GM21360 (cell line): ENCODE measurements at regions not wholly inside any gene's neighbourhood (a gene's known extent, or its start where the extent isn't known, plus 50 kb on each side); places are given as distances from the start of the nearest gene placed in this dataset.
A peak's percentile ranks its signal among the peaks of the same experiment; 100 is the strongest.
"Not testable (repeated sequence)": the region's sequence is repeated elsewhere in the genome, so short reads cannot be mapped to it uniquely, and the experiment has no call there.

Experiments used
- ATAC-seq: cut with Tn5 transposase; IDR thresholded peaks from one replicate; pipeline ENCODE4 v1.9.1; 2021; ENCODE audit warnings: mild to moderate bottlenecking, moderate library complexity; ENCODE audit not compliant: unreplicated experiment

- no peak for ATAC-seq
These were observed 131.7 kb downstream of the GPX5 start for GRCh38 chr6:28657381-28657768.

- ATAC-seq, result peak; percentile 60
These were observed 132.2 kb downstream of the GPX5 start for GRCh38 chr6:28657769-28658465.

- ATAC-seq, result no peak
These were observed 133.0 kb downstream of the GPX5 start for GRCh38 chr6:28658475-28659249.

- ATAC-seq, result no peak
These were observed 133.5 kb downstream of the GPX5 start for GRCh38 chr6:28659250-28659566.

DNA sequence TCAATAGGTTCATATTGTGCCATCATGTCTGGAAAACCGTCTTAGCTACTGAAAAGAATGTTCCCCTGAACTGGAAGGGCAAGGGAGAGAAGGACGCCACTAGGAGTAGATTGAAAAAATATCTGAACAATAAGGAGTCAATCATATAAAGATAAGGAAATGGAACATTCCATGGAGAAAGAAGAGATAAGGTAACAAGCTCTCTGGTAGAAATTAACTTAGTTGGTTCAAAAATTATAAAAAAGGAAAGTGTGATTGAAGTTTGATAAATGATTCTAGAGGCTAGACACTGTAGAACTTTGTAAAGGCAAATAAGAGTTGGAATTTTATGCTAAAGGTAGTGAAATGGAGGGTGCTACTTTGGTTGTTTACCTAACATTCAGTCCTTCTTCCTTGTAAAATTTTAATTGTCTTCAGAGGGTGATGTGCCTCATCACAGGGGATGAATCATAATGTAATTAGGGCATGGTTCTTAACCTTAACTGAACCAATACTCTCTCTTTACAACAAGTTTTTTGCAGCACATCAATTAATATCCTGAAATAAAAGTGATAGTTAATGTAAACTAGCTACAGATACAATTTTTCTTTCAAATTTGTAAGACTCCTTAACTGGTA is 135.5 kb downstream of the GPX5 start:
- ATAC-seq, result no peak

DNA sequence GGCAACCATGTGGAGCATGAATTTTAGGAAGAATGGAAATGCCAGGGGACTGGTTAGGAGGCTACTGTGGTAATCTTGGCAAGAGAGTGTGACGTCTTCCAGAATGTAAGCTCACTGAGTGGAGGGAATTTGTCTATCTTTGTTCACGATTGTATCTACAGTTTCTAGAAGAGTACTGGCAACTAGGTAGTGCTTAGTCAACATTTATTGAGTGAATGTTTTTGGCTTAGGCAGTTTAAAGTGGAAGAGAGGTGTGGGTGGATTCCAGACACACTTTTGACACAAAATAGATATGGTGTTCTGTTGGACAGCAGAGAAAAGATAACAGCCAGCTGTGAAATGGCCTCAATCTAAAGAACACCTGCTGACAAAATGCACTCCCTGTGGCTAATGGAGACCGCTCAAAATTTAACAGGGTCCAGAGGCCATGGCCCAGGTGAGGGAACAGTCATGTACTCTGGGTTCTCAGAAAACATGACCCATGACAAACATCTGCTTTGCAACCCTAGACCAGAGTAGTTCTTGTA is 139.3 kb downstream of the GPX5 start:
- no peak for ATAC-seq

DNA sequence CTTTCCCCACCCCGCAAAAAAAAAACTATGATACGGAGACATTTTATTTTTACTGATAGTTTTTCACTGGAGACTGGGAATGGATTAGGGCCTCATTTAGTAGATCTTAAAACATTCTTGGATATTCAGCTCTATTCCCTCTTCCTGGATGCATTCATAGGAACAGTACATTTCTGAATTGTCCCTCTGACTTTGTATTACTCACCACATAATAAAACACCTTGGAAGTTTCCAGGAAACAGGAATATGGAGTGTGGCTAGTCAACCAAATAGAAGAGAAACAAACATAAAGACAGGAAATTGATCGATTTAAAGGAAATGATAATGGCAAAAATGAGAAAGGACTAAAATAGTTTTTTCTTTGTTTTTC is 147.7 kb downstream of the GPX5 start:
- no peak for ATAC-seq

DNA sequence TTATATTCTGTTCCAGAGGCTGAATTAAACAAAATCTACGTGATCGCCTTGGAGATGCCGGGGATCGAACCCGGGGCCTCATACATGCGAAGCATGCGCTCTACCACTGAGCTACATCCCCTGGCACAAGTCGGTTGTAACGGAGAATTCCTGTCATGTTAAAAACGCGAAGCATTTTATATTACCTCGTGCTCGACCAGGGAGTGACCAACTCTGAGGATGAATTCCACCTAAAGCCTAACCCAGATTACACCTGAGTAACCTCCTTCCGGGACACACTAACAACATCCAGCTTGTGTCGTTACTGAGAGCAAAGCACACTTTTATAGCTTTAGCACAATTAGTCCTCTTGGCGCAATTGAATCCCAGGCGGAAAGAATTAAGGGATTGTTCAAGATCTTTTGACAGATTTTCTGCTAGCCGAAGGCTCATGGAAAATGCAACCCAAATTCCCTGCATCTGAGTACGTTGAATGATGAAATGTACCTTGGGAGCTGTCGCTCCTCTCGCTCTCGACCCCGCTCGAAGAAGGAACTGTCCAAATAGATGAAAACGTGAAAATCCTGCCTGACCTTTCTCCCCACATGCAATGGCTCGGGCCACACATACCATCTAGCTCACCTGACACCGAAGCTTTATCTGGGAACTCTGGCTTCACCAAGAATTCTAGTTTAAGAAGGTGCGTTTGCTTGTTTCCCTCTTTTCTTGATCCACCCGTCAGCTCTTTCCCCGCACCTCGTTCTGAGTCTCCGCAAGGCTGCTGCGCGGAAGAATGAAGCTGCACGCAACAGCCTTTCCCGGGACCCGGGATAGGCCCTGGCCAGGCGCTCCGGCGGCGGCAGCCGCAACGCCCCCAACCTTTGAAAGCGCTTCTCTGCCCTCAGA is 148.3 kb downstream of the GPX5 start:
- no peak for ATAC-seq

- no peak for ATAC-seq
These were observed 149.9 kb downstream of the GPX5 start for GRCh38 chr6:28675600-28675999.

DNA sequence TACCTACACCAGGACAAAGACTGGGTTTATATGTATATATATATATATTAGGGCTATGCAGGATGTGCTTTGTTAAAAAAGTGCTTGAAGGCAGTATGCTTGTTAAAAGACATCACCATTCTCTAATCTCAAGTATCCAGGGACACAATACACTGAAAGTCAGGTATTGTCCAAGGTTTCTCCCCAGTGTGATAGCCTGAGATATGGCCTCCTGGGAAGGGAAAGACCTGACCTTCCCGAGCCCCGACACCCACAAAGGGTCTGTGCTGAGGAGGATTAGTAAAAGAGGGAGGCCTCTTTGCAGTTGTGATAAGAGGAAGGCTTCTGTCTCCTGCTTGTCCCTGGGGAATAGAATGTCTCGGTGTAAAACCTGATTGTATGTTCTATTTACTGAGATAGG is 156.9 kb downstream of the GPX5 start:
- ATAC-seq, result no peak

DNA sequence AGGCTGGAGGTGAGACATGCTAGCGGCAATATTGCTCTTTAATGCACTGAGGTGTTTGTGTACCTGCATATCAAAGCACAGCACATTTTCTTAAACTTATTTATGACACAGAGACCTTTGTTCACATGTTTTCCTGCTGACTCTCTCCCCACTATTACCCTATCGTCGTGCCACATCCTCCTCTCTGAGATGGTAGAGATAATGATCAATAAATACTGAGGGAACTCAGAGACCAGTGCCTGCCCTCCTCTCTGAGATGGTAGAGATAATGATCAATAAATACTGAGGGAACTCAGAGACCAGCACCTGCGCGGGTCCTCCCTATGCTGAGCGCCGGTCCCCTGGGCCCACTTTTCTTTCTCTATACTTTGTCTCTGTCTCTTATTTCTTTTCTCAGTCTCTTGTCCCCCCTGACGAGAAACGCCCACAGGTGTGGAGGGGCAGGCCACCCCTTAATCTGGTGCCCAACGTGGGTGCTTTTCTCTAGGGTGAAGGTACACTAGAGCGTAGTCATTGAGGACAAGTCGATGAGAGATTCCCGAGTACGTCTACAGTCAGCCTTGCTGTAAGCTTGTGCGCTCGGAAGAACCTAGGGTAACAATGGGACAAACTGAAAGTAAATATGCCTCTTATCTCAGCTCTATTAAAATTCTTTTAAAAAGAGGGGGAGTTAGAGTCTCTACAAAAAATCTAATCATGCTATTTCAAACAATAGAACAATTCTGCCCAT is 157.4 kb downstream of the GPX5 start:
- not testable (repeated sequence) for ATAC-seq

- no peak for ATAC-seq
These were observed 158.4 kb downstream of the GPX5 start for GRCh38 chr6:28683945-28684538.

GRCh38 chr6:28685960-28686359 is 160.3 kb downstream of the GPX5 start:
- not testable (repeated sequence) for ATAC-seq

DNA sequence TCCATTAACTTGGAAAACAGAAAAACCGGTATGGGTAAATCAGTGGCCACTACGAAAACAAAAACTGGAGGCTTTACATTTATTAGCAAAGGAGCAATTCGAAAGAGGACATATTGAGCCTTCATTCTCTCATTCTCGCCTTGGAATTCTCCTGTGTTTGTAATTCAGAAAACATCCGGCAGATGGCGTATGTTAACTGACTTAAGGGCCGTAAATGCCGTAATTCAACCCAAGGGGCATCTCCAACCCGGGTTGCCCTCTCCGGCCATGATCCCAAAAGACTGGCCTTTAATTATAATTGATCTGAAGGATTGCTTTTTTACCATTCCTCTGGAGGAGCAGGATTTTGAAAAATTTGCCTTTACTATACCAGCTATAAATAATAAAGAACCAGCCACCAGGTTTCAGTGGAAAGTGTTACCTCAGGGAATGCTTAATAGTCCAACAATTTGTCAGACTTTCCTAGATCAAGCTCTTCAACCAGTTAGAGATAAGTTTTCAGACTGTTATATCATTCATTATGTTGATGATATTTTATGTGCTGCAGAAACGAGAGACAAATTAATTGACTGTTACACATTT is 160.9 kb downstream of the GPX5 start:
- not testable (repeated sequence) for ATAC-seq

- not testable (repeated sequence) for ATAC-seq
These were observed 161.8 kb downstream of the GPX5 start for GRCh38 chr6:28687309-28687981.

DNA sequence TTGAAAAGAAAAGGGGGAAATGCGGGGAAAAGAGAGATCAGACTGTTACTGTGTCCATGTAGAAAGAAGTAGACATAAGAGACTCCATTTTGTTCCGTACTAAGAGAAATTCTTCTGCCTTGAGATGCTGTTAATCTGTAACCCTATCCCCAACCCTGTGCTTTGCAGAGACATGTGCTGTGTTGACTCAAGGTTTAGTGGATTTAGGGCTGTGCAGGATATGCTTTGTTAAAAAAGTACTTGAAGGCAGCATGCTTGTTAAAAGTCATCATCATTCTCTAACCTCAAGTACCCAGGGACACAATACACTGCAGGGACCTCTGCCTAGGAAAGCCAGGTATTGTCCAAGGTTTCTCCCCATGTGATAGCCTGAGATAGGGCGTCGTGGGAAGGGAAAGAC is 166.3 kb downstream of the GPX5 start:
- not testable (repeated sequence) for ATAC-seq

DNA sequence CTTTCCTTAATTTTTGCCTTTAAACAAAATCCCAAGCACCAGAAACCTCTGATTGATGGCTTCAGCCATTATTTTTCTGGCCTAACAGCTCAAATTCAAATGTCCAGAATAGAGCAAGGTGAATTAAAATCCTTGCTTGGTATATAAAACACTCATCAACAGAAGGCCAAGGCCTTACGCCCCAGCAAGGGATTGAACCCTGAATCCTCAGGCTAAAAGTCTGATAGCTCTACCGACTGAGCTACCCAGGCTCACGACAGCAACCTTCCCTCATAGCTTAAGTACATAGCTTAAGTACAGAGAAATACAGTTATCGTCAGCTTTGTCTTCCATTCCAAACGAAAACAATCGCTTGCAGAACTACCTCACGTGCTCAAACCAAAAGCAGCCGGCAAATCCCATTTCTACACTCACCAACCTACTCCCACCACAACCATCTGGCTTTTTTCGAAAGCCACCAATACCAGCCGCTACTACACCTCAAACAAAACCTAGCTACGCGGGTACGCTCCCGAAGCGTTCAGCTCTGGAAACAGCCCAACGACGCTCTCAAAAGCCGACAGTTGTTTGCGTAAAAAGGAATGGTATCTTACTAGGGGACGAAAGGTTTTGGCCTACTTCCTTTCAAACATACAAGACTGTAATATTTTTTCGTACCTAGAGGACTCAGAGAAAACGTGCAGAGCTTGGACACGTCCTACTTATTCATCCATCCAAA is 167.5 kb downstream of the GPX5 start:
- no peak for ATAC-seq

DNA sequence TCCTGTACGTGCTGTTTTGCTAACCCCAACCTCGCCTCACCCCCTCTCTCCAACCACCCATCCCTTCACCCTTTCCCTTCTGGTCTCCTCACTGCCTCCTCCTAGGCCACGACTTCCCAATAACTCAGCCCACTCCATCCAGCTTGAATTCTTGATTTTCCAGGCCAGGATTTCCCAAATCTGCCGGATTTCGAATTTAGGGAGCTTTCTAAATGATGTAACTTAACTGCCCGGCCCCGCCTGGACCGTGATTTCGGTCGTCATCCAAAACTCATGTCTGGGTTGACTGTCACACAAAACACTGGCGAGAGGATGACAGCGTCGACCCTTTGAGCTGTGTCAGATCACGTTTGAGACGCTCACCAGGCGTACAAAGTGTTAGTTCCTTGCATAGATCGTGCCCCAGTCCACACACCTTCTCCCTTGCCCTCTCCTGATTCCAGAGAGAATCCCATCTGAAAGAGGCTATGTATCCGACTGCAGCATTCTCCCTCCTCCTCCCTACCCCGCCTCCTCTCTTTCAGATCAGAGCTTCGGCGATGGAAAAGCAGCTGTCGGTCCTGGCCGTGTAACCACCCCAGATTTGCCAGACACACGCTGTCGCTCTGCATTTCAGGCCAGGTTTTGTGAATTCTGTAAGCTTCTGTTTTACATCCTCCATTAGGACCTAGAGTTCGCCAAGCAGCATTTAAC is 168.2 kb downstream of the GPX5 start:
- no peak for ATAC-seq
